Smooth muscle cell (in vitro differentiated cells): ENCODE measurements at regions not wholly inside any gene's neighbourhood (a gene's known extent, or its start where the extent isn't known, plus 50 kb on each side); places are given as distances from the start of the nearest gene placed in this dataset.
"Not testable (repeated sequence)": the region's sequence is repeated elsewhere in the genome, so short reads cannot be mapped to it uniquely, and the experiment has no call there.

Source experiments
- DNase-seq: peaks from one replicate; lab custom pipeline; 2025; ENCODE audit not compliant: unreplicated experiment; lab: John Stamatoyannopoulos, UW
- H2AFZ ChIP-seq: fragments of 200-600 bp; sonication (generic); 2 replicates; pipeline ENCODE4 v1.6.0; 2016; ENCODE audit warnings: antibody characterized with exemption, low read depth, mild to moderate bottlenecking
- H3F3A ChIP-seq: fragments of 200-600 bp; sonication (generic); 2 replicates; pipeline ENCODE4 v1.6.0; 2017; ENCODE audit warnings: antibody characterized with exemption, low read depth
- H3K27ac ChIP-seq: fragments of 200-600 bp; sonication (generic); 2 replicates; pipeline ENCODE4 v1.5.1; 2016; ENCODE audit warnings: low read depth, mild to moderate bottlenecking
- H3K27me3 ChIP-seq: fragments of 200-600 bp; sonication (generic); 2 replicates; pipeline ENCODE4 v1.6.1; 2016; ENCODE audit warnings: low read depth, mild to moderate bottlenecking
- H3K36me3 ChIP-seq: fragments of 200-600 bp; sonication (generic); 2 replicates; pipeline ENCODE4 v1.5.1; 2016; ENCODE audit warnings: low read depth
- H3K4me1 ChIP-seq: fragments of 200-600 bp; sonication (generic); 2 replicates; pipeline ENCODE4 v1.5.1; 2016; ENCODE audit warnings: low read depth
- H3K4me2 ChIP-seq: fragments of 200-600 bp; sonication (generic); 2 replicates; pipeline ENCODE4 v1.6.0; 2016; ENCODE audit warnings: mild to moderate bottlenecking
- H3K4me3 ChIP-seq: fragments of 200-600 bp; sonication (generic); 2 replicates; pipeline ENCODE4 v1.5.1; 2016; ENCODE audit warnings: mild to moderate bottlenecking
- H3K79me2 ChIP-seq: fragments of 200-600 bp; sonication (generic); 2 replicates; pipeline ENCODE4 v1.6.0; 2016; ENCODE audit warnings: low read depth, mild to moderate bottlenecking
- H3K9ac ChIP-seq: fragments of 200-600 bp; sonication (generic); 2 replicates; pipeline ENCODE4 v1.6.0; 2016; ENCODE audit warnings: low read depth
- H3K9me3 ChIP-seq: fragments of 200-600 bp; sonication (generic); replicated peaks from 2 replicates; pipeline ENCODE4 v1.5.1; 2016; ENCODE audit warnings: low read depth
- H4K20me1 ChIP-seq: fragments of 200-600 bp; sonication (generic); 2 replicates; pipeline ENCODE4 v1.6.0; 2016; ENCODE audit warnings: low read depth
- CTCF ChIP-seq: fragments of 200-600 bp; sonication (generic); IDR thresholded peaks from 2 replicates; pipeline ENCODE4 v1.5.1; 2017; ENCODE audit warnings: borderline replicate concordance, mild to moderate bottlenecking, antibody characterized with exemption; ENCODE audit not compliant: insufficient read depth, poor library complexity, severe bottlenecking
- WGBS: methylation state at CpG from one replicate; pipeline ENCODE4 v1.1.7; 2016; ENCODE audit warnings: low lambda C conversion rate; 5-methylcytosine and 5-hydroxymethylcytosine counted together

GRCh38 chr16:8032406-8032805 is 557.9 kb downstream of the TMEM114 start:
- H3K9me3 ChIP-seq, result peaks cover 3% of the 10 kb centered on the region
- H4K20me1 ChIP-seq, result no peaks in the 10 kb centered on the region
- no peak overlapping the region for H3K27ac ChIP-seq
- no peak overlapping the region for H3K4me2 ChIP-seq
- H3K4me1 ChIP-seq, result no peaks in the 10 kb centered on the region
- H3K36me3 ChIP-seq, result no peaks in the 10 kb centered on the region
- 85% methylated on average over 3 of the region's 3 CpGs for WGBS
- H3F3A ChIP-seq, result no peaks in the 10 kb centered on the region
- no peak overlapping the region for H3K9ac ChIP-seq
- no peaks in the 10 kb centered on the region for H3K79me2 ChIP-seq
- TF ChIP-seq CTCF, result no peak
- no peak overlapping the region for H3K4me3 ChIP-seq
- no peaks in the 10 kb centered on the region for H3K27me3 ChIP-seq
- H2AFZ ChIP-seq, result no peak overlapping the region
- no peak for DNase-seq

- H3K4me3 ChIP-seq, H3K4me1 ChIP-seq, H3K9ac ChIP-seq, H3K27me3 ChIP-seq, H3K9me3 ChIP-seq, H3K4me2 ChIP-seq, H2AFZ ChIP-seq, DNase-seq, H4K20me1 ChIP-seq, H3F3A ChIP-seq, H3K27ac ChIP-seq, H3K79me2 ChIP-seq, H3K36me3 ChIP-seq: not testable (repeated sequence)
- WGBS, result 60% methylated on average over 3 of the region's 3 CpGs
These were observed 560.3 kb downstream of the TMEM114 start for GRCh38 chr16:8030004-8030403.

- no peak for TF ChIP-seq CTCF
- Histone ChIP-seq H3K9ac (no peak overlapping the region), H3K27ac (no peak overlapping the region), H2AFZ (no peak overlapping the region), H3K79me2 (no peaks in the 10 kb centered on the region), H3K4me2 (no peak overlapping the region), H3F3A (no peaks in the 10 kb centered on the region), H3K27me3 (no peaks in the 10 kb centered on the region), H4K20me1 (no peaks in the 10 kb centered on the region), H3K4me1 (no peaks in the 10 kb centered on the region), H3K9me3 (peaks cover 3% of the 10 kb centered on the region), H3K4me3 (no peak overlapping the region), H3K36me3 (no peaks in the 10 kb centered on the region)
- WGBS, result 57% methylated on average over 5 of the region's 5 CpGs
- DNase-seq, result no peak
These were observed 563.9 kb downstream of the TMEM114 start for GRCh38 chr16:8026450-8026849.

GRCh38 chr16:8023326-8023725 is 567.0 kb downstream of the TMEM114 start:
- Histone ChIP-seq H3F3A (no peaks in the 10 kb centered on the region), H3K79me2 (no peaks in the 10 kb centered on the region), H3K9ac (no peak overlapping the region), H4K20me1 (no peaks in the 10 kb centered on the region), H3K9me3 (no peaks in the 10 kb centered on the region), H3K27ac (no peak overlapping the region), H3K4me3 (no peak overlapping the region), H3K36me3 (no peaks in the 10 kb centered on the region), H3K4me2 (no peak overlapping the region), H2AFZ (no peak overlapping the region), H3K4me1 (no peaks in the 10 kb centered on the region), H3K27me3 (no peaks in the 10 kb centered on the region)
- WGBS, result 64% methylated on average over 3 of the region's 3 CpGs
- DNase-seq, result no peak
- TF ChIP-seq CTCF, result no peak
